Nephron (organoid): ENCODE measurements at regions not wholly inside any gene's neighbourhood (a gene's known extent, or its start where the extent isn't known, plus 50 kb on each side); places are given as distances from the start of the nearest gene placed in this dataset.
"Not testable (repeated sequence)": the region's sequence is repeated elsewhere in the genome, so short reads cannot be mapped to it uniquely, and the experiment has no call there.

Experiments
- H3K27ac Mint-ChIP-seq, 3 experiments: 2 replicates each; pipeline ENCODE4 v1.8.0; 2020; ENCODE audit warnings: mixed read lengths in 3 of 3, mild to moderate bottlenecking in 2 of 3, moderate library complexity in 1 of 3
- H3K27me3 Mint-ChIP-seq: 2 replicates; pipeline ENCODE4 v1.8.0; 2021; ENCODE audit warnings: low read depth, mild to moderate bottlenecking, moderate library complexity, mixed read lengths
- H3K36me3 Mint-ChIP-seq: 2 replicates; pipeline ENCODE4 v1.8.0; 2020; ENCODE audit warnings: low read depth, mixed read lengths
- H3K4me1 Mint-ChIP-seq: 2 replicates; pipeline ENCODE4 v1.8.0; 2020; ENCODE audit warnings: mixed read lengths
- H3K4me3 Mint-ChIP-seq, 3 experiments: 2 replicates each; pipeline ENCODE4 v1.8.0; 2020; ENCODE audit warnings: mild to moderate bottlenecking in 3 of 3, mixed read lengths in 3 of 3, moderate library complexity in 2 of 3
- H3K9me3 Mint-ChIP-seq: 2 replicates; pipeline ENCODE4 v1.8.0; 2020; ENCODE audit warnings: mixed read lengths
- CTCF ChIP-seq, 3 experiments: fragments of 200-600 bp; sonication (generic); IDR thresholded peaks; one replicate each; pipeline ENCODE4 v1.5.0; 2021; ENCODE audit warnings: antibody characterized with exemption in 3 of 3; ENCODE audit not compliant: unreplicated experiment in 3 of 3

- Mint-ChIP-seq H3K9me3 (no peaks in the 10 kb centered on the region), H3K4me1 (peaks cover 13% of the 10 kb centered on the region), H3K27me3 (no peaks in the 10 kb centered on the region), H3K4me3 (no peak overlapping the region), H3K36me3 (no peaks in the 10 kb centered on the region), H3K27ac (peak overlapping the region in 1 of 3 experiments; percentile 17)
- TF ChIP-seq CTCF (IDR thresholded peaks at IDR 0.05; ENCODE audit: unreplicated experiment in 3 of 3), result peak in 1 of 3 experiments; percentile 10
These were observed 930.3 kb upstream of the ARRDC3 start for GRCh38 chr5:92313385-92313784.

- H3K9me3 Mint-ChIP-seq, result no peaks in the 10 kb centered on the region
- H3K4me1 Mint-ChIP-seq, result peaks cover 13% of the 10 kb centered on the region
- no peaks in the 10 kb centered on the region for H3K36me3 Mint-ChIP-seq
- H3K4me3 Mint-ChIP-seq, result no peak overlapping the region
- peak overlapping the region in 2 of 3 experiments; percentile 45 to 47 for H3K27ac Mint-ChIP-seq
- peak; percentile 56 to 72 (median 57) for TF ChIP-seq CTCF (IDR thresholded peaks at IDR 0.05; ENCODE audit: unreplicated experiment in 3 of 3)
- no peaks in the 10 kb centered on the region for H3K27me3 Mint-ChIP-seq
These were observed 926.3 kb upstream of the ARRDC3 start for GRCh38 chr5:92309336-92309991.

GRCh38 chr5:92308679-92309078 lies 925.6 kb upstream of the ARRDC3 start:
- no peaks in the 10 kb centered on the region for H3K9me3 Mint-ChIP-seq
- H3K4me1 Mint-ChIP-seq, result peaks cover 13% of the 10 kb centered on the region
- H3K27me3 Mint-ChIP-seq, result no peaks in the 10 kb centered on the region
- no peak overlapping the region for H3K4me3 Mint-ChIP-seq
- no peaks in the 10 kb centered on the region for H3K36me3 Mint-ChIP-seq
- TF ChIP-seq CTCF (IDR thresholded peaks at IDR 0.05; ENCODE audit: unreplicated experiment in 3 of 3), result no peak
- no peak overlapping the region for H3K27ac Mint-ChIP-seq

GRCh38 chr5:92302356-92302755 lies 919.2 kb upstream of the ARRDC3 start:
- not testable (repeated sequence) for H3K4me3 Mint-ChIP-seq, H3K9me3 Mint-ChIP-seq, H3K27me3 Mint-ChIP-seq, H3K36me3 Mint-ChIP-seq, H3K27ac Mint-ChIP-seq, H3K4me1 Mint-ChIP-seq

GRCh38 chr5:92283521-92283920 lies 900.4 kb upstream of the ARRDC3 start:
- peaks cover 4% of the 10 kb centered on the region for H3K36me3 Mint-ChIP-seq
- H3K4me1 Mint-ChIP-seq, result no peaks in the 10 kb centered on the region
- no peaks in the 10 kb centered on the region for H3K27me3 Mint-ChIP-seq
- H3K9me3 Mint-ChIP-seq, result peaks cover 31% of the 10 kb centered on the region
- TF ChIP-seq CTCF (IDR thresholded peaks at IDR 0.05; ENCODE audit: unreplicated experiment in 3 of 3), result no peak
- H3K27ac Mint-ChIP-seq, result no peak overlapping the region
- H3K4me3 Mint-ChIP-seq, result no peak overlapping the region

GRCh38 chr5:92271750-92272149 lies 888.6 kb upstream of the ARRDC3 start:
- H3K27me3 Mint-ChIP-seq, H3K36me3 Mint-ChIP-seq, H3K9me3 Mint-ChIP-seq, H3K27ac Mint-ChIP-seq, H3K4me3 Mint-ChIP-seq, H3K4me1 Mint-ChIP-seq: not testable (repeated sequence)

GRCh38 chr5:92268343-92268742 lies 885.2 kb upstream of the ARRDC3 start:
- no peak overlapping the region for H3K4me3 Mint-ChIP-seq
- no peak for TF ChIP-seq CTCF (IDR thresholded peaks at IDR 0.05; ENCODE audit: unreplicated experiment in 3 of 3)
- no peaks in the 10 kb centered on the region for H3K4me1 Mint-ChIP-seq
- H3K36me3 Mint-ChIP-seq, result no peaks in the 10 kb centered on the region
- H3K27ac Mint-ChIP-seq, result no peak overlapping the region
- peaks cover 3% of the 10 kb centered on the region for H3K27me3 Mint-ChIP-seq
- no peaks in the 10 kb centered on the region for H3K9me3 Mint-ChIP-seq
